Nucleus accumbens (tissue), 56 donors: ENCODE measurements at regions not wholly inside any gene's neighbourhood (a gene's known extent, or its start where the extent isn't known, plus 50 kb on each side); places are given as distances from the start of the nearest gene placed in this dataset.

Source experiments
- DNase-seq, 56 donors: peaks; one replicate each; lab custom pipeline; 2025; lab: John Stamatoyannopoulos, UW

DNA sequence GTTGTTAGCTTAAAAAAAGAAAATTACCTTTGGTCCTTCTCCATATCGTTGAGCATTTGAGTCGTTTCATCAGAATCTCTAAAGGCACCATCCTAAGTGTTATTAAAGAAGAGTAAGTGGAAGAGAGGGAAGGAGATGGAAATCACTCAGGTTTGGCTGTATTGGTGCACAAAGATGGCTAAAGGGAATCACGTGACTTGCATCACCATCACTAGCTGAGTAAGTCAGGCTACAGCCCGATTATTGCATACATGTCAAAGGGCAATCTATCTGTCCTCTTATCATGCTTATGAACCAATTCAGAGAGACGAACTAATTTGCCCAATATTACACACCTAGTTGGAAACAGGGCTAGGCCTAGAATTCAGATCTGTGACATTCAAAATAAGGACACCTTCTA is 137.6 kb downstream of the CMPK2 start:
- DNase-seq, result no peak

DNA sequence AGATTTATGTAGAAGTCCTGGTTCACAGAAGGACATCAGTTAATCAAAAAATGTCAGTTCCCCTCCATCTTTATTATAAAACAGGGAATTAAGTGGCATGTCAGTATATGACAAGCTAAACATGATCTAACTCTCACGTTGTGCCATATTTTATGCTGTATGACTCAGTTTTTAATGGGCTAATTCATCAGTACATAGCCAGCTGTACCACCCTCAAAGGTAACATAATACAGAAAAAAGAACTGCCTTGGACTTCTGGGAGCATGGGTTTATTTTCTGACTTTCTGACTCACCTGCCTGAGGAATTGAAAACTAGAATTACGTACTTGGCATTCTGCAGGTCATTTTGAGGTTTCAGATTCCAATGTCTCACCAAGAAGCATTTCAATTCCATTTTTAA is 135.7 kb downstream of the CMPK2 start:
- no peak for DNase-seq

DNA sequence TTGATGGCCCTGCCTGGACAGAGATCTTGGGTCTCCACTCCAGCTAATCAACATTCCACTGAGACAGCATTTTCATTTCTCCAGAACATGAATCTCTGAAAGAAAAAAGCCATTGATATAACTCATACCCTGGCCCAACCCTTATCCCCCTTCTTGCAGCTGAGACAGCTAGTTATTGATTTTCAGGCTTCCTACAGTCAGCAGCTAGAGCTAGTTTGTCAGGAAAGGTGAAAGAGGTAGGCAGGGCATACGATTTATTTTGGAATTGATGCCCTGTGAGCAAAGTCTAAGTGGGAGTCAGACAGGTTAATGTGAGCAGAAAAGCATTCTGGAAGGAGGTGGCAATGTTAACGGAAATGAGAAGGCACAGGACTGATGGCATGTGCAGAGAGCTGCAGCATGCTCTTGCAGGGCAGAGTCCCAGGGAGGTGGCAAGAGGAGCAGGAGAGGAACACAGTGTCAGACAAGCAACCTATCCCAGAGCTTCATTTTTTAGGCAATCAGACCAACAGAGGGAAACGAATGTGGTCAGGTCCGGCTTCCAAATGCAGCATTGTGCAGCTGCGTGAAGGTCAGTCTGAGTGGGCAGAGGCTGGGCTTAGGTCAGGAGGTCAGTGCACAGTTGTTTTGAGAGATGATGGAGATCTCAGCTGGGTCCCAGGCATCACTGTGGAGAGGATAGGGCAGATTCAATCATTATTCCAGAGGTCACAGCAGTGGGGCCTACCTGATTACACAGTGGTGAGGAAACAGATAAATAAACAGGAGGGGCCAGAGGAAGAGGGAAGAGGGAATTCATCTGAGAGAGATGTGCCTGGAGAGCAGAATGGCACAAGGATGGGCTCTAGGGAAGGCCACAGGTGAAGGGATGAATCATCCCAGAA is 134.8 kb downstream of the CMPK2 start:
- DNase-seq, result peak in 12 of 56 donors; percentile 2 to 37 (median 12)

DNA sequence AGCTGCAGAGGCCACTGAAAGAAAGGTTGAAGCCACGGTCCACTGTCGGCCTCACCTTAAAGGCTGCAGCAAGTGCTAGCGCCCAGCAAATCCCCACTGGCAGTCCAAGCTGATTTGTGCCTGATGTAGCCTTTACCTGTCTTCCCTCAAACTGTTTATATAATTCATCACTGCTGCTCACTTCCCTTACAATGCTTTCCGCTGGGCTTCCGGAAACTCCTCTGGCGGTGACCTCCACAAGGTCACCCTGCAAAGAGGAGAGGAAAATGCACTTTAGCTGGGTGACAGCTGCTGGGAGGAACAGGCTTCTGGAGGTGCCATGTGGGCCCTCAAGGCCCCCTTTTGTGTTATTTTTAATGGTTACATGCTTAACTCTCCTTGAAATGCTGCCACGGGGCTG is 126.2 kb downstream of the CMPK2 start:
- DNase-seq, result no peak

DNA sequence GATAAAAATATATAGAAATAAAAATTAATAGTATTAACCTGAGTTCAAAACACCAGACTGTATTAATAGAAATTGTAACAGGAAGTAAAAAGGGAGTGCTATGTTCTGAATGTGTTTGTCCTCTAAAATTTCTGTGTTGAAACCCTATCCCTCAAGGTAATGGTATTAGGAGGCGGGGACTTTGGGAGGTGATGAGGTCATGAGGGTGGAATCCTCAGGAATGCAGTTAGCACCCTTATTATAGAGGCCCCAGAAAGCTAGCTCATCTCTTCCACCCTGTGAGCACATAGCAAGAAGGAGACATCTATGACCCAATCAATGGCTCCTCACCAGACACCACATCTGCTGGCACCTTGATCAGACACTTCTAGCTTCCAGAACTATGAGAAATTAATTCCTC is 124.5 kb downstream of the CMPK2 start:
- no peak for DNase-seq

DNA sequence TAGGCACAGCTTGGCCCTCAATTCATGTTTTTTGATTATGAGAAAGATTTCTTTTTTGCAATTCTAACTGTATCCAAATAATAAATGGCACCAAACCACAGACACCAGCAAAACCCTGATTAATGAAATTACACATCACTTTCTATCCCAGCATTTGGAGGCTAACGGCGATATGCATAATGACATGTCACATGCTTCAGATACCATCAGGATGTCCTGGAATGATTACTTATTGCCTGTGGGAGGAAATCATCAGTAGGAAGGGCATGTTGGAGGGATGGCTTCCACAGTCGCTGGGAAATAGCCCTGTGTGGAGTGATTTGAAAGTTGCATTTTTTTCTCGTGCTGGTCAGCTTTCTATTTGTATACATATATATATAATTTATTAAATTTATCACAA is 121.7 kb downstream of the CMPK2 start:
- DNase-seq, result no peak

DNA sequence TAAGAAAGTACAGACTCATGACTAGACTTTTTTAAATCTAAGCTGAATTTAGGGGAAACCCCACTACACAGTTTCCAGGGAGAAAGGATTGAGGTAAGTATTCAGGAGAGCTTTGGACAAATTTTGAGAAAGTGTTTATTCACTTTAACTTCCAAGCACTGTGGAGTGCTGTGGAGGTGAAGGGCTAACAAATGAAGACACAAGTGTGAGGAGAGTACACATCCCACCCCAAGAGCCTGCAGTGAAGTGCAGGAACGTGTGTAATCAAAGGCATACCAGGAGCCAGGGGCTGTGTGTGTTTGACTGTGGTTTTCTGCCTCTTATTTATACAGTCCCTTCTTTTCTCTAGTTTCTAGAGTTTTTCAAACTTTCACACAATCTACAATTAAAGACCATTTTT is 118.3 kb downstream of the CMPK2 start:
- DNase-seq, result no peak

DNA sequence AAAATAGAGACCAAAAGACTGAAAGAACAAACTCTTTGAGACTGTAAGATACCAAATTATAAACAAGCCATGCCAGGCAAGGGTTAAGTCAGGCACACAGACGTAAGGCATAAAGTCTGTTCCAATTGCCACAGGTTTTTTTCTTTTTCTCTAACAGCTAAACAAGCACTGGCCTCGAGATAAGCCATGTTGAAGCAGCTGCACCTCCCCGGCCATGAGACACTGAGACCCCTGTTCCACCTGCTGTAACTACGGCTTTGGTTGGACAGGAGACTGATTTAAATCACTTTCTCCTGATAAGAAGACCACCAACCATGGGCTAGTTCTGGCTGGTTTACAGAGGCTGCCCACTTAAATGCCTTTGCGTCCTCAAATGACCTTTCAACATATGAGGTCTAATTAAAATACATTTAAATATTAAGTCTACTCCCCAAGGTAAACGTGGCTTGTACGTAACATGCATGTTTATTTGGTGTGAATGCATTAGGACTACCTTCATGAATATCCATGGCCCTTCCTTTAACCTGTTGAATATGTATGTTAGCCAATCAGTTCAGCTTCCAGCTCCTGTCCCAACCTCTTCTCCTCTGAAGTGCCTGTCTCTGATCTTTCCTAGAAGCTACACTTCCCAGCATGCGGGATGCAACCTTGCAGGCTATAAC is 117.2 kb downstream of the CMPK2 start:
- no peak for DNase-seq

DNA sequence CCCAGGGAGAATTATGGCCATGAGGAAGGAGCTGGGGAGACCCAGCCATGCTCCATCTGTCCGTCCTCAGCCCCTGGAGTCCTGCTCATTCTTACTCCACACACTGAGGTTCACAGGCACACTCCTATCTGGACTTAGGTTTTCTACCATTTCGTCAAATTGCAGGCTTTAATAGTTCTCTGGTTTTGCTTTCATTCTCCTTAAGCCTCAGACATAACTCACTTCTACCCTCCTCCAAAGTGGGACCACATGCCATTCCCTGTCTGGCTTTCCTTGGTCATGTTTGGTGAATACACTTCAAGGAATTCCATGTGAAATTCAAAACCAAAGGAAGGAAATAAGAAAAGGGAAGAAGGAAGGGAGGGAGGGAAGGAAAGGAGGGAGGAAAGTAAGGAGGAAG is 115.7 kb downstream of the CMPK2 start:
- DNase-seq, result no peak

DNA sequence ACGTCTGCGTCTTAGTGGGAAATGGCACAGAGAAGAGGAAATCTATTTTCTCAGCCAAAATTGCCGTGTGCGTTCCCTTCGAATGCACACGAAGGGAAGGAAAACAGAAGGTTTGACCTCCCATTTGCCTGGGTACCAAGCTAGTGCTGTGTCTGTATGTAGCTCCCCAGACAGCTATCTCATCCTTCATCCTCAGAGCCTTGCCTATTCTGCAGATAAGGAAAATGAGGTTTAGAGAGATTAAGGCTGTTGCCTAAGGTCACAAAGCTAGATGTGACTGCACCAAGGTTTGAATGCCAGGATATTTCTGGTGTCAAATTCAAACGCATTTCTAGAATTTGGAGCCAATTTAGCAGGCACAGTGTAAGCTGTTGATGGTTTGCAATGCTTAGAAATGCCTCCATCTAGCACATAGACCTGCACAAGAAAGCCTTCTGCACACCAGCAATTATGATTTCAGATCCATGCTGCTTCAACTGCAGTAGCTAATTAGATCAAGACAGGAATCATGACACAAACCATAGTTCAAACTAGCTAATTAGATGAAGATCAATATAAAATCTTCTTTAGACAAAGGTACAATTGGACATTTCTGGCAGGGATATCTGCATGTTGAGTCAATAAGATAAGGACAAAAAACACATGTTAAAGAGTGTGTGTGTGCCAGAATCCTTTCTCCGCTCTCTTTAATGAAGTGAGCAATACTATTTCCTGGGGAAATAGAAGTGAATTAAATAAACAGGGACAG is 115.1 kb downstream of the CMPK2 start:
- DNase-seq, result no peak

DNA sequence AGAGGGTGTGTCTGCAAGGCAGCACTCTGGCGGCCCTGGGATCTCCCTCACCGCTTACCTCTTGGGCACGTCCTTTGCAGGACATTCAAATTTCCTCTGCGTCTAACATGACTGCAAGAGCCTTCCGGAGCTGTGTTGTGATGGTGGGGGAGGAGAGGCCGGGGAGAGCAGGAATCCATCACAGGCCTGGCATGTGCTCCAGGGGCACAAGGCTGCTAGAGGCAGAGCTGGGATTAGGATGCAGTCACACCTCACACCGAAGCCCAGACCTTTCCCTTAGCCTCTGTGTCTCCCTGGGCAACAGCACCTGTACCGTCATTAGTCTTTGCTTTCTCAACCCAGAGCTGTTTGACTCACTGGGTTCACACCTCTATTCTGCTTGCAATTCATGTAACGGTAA is 111.3 kb downstream of the CMPK2 start:
- DNase-seq, result no peak

DNA sequence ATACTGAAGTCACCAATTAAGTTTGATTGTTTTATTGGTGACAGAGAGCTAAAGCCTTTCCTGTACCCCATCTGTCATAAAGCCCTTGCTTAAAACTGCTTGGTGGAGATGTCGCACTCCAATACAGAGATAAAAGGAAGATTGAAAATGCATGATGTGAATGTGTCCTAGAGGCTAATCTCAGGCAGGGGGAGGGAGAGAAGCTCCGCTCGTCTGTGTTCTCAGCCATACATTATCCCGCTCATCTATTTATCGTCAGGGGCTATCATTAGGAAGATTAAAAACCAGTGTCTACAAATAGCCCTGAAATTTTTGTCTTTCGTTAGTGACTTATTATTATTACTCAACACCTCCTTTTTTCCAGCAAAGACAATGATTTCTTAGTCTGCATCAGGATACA is 110.3 kb downstream of the CMPK2 start:
- no peak for DNase-seq

DNA sequence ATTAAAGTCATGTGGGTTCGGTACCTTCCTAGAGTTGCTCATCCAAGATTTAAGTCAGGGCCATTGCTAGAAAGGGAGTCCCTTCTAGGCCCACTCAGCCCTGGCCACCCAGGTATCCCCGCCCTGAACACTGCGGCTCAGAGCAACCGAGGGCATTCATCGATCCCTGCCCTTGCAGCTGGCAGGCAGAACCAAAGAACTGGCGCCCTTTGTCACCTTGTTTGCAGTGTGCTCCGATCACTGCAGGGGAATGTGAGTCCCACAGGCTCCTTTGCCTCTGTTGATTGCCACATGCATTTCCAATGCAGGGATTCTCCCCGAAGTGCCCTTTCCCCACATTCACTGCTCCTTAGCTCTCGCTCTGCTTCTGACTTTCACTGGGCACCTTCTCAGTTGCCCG is 108.5 kb downstream of the CMPK2 start:
- DNase-seq, result no peak

DNA sequence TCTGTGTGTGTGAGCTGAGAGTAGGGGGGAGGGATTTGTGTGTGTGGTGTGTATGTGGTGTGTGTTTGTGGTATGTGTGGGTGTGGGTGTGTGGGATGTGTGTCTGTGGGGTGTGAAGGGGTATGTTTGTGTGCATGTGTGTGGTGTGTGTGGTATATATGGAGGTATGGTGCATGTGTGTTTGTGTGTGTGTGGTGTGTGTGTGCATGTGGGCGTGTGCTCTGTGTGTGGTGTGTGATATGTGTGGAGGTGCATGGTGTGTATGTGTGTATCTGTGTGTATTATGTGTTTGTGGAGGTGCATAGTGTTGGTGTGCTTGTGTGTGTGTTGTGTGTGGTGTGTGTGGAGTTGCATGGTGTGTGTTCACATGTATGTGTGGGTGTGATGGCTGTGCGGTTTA is 106.0 kb downstream of the CMPK2 start:
- no peak for DNase-seq

DNA sequence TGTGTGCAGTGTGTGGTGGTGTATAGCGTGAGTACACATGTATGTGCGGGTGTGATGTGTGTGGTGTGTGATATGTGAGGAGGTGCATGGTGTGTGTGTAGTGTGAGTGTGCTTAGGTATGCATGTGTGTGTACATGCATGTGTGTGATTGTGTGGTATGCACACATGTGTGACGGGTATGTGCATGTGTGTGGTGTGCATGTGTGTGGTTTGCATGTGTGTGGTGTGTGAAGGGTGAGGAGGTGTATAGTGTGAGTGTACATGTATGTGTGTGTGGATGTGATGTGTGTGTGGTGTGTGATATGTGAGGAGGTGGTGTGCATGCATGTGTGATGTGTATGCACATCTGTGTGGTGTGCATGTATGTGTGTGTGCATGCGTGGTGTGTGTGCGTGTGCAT is 105.6 kb downstream of the CMPK2 start:
- no peak for DNase-seq

DNA sequence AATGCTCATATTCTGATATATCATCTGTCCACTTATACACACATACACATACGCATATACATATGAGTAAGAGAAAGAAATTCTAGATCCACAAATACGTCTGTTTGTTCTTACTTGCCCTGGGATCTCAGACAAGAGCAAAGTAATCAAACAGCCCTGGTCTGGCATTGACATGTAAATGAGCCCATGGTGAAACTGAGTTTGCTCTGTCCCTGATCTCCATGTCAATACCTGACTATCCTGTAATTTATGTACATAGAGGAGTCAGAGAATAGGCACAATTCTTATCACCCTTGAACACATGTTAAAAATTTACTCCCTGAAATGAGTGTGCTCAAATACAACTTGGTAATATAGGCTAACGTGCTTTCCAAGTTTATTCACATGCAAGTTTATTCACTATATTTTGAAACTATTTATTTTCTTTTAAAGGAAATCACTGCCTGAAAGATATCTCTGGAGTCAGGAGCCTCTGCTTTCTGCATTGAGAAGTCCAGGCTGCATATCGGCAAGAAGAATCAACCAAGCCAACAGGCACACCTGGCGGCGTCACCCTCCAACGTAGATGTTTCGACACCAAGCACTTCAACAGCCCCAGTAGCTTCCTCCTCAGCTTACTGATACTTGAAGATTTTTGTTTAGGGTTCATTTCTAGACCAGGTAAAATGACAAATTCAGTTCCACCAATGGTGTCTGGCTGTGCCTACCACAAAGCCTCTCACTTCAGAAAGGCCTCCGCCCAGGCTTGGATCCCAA is 100.6 kb downstream of the CMPK2 start:
- no peak for DNase-seq

DNA sequence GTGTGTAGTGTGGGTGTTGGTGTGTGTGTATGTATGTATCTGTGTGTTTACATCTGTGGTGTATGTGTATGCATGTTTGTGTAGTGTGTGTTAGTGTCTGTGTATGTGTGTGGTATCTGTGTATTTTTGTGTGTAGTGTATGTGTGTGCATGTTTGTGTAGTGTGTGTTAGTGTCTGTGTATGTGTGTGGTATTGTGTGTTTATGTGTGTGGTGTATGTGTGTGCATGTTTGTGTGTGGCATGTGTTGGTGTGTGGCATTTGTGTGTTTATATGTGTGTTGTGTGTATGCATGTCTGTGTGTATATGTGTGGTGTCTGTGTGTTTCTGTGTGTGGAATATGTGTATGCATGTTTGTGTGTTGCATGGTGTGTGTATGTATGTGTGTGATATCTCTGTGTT is 96.4 kb downstream of the CMPK2 start:
- no peak for DNase-seq

DNA sequence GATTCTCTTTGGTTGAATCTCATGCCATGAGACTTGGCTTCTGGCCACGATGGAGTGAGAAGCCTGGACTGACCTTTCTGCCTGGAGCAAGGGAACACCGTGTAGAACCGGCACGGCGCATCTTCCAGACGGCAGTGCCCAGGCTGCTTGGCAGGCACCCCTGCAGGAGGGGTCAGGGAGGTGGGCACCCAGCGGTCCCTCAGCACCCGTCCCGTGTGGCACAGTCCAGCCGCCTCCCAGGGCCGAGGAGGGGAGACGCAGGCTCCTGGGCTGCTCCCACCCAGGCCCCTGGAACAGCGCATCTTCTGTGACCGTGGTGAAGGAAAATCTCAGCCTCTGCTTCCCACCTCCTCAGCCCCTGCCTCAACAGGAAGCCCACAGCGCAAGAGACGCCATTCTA is 95.7 kb downstream of the CMPK2 start:
- DNase-seq, result no peak

DNA sequence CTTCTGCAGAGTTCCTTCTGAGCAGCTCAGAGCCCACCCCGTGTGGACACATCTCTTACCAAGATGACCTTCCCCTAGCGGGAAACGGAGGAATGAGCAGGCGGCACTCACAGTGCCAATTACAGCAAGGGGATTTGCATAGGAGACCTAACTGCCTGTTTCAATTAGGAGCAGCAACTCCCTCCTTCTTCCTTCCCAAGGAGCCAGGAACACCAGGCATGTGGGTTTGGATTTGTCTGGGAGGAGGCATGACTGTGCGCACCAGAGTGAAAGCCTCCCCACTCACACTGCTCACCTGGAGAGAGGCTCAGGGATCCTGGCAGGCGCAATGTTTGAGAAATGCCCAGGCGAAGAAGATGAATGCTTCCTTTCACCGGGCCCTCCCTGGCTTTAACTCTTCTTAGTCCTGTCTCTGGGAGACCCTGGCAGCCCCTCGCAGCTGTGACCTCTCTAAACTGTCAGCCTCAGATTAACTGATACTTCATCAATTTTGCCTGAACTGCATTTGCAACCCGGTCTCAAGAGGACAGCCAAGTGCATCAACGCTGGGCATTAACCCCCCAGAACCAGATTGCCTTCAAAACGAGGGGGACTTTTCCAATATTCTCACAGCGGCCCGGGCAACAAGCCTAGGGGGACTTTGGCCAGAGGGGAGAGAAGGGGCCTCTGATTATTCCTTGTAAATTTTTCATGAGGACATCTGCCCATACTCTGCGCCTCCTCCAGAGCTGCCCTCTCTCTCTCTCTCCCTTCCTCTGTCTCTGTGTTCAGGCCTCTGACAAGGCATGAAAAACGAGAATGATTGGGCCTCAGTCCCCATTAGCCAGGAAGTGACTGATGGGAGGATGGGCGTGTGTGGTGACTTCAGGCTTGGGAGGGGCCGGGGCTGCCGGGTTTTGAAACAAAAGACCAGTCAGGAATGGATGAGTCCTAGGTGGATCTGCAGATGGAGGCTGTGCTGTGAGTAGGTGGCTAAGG is 93.8 kb downstream of the CMPK2 start:
- DNase-seq, result peak in 10 of 56 donors; percentile 3 to 24 (median 8)
